GM12878 (cell line): ENCODE measurements at regions not wholly inside any gene's neighbourhood (a gene's known extent, or its start where the extent isn't known, plus 50 kb on each side); places are given as distances from the start of the nearest gene placed in this dataset.

Source experiments
- ATAC-seq: fragments of 200-7000 bp; cut with Tn5 transposase; 3 replicates; pipeline ENCODE4 v1.9.1; 2020; ENCODE audit warnings: mild to moderate bottlenecking, moderate library complexity
- BruUV-seq: library from RNA; stranded (reverse); fragments of 400-500 nt; replicated peaks from 2 replicates; lab custom pipeline; 2021; lab: Mats Ljungman, UMichigan
- CTCF ChIA-PET: fragments of 300-600 bp; sonication (Branson Sonifier 250); formaldehyde crosslinking; extraction: SDS; loops from one replicate; lab custom pipeline; 2021; ENCODE audit warnings: inconsistent platforms; lab: Yijun Ruan, JAX
- POLR2A ChIA-PET: fragments of 350-600 bp; formaldehyde crosslinking; extraction: SDS; loops from one replicate; lab custom pipeline; 2021; ENCODE audit warnings: inconsistent platforms; lab: Charles Lee
- RAD21 ChIA-PET: fragments of 300-600 bp; sonication (Branson Sonifier 250); formaldehyde crosslinking; loops from one replicate; lab custom pipeline; 2023; ENCODE audit warnings: antibody characterized with exemption; ENCODE audit not compliant: unreplicated experiment; lab: Charles Lee
- SMC1A ChIA-PET: fragments of 300-600 bp; sonication (Branson Sonifier 250); formaldehyde crosslinking; loops from one replicate; lab custom pipeline; 2023; ENCODE audit not compliant: unreplicated experiment, uncharacterized antibody; lab: Charles Lee
- DNase-seq: peaks from one replicate; pipeline ENCODE4 v3.0.0-alpha.2; 2011; ENCODE audit warnings: low read depth, low spot score
- FAIRE-seq: peaks from 3 replicates; lab custom pipeline; 2011; peaks lifted over from hg19 to GRCh38; lab: Jason Lieb, UNC
- H2AFZ ChIP-seq: 2 replicates; pipeline ENCODE4 v1.6.0; 2011; ENCODE audit warnings: low read depth, low read length, control low read depth; ENCODE audit not compliant: control insufficient read depth
- H3K27ac ChIP-seq: 2 replicates; pipeline ENCODE4 v1.5.1; 2011; ENCODE audit warnings: control low read depth; ENCODE audit not compliant: control insufficient read depth, insufficient read depth
- H3K27me3 ChIP-seq, 2 experiments: replicated peaks in 1 of 2; 2 replicates each; pipeline versions ENCODE4 v1.6.0 to v1.6.1; 2011; ENCODE audit warnings: low read length in 1 of 2; ENCODE audit not compliant: control insufficient read depth in 2 of 2, insufficient read depth in 2 of 2
- H3K36me3 ChIP-seq, 2 experiments: 2 replicates each; pipeline ENCODE4 v1.5.1; 2011; ENCODE audit warnings: low read length in 1 of 2; ENCODE audit not compliant: control insufficient read depth in 2 of 2, insufficient read depth in 2 of 2
- H3K4me1 ChIP-seq: 2 replicates; pipeline ENCODE4 v1.6.1; 2011; ENCODE audit warnings: mild to moderate bottlenecking, low read length, moderate library complexity, mixed read lengths; ENCODE audit not compliant: control insufficient read depth, insufficient read depth
- H3K4me2 ChIP-seq: 2 replicates; pipeline ENCODE4 v1.6.0; 2011; ENCODE audit warnings: control low read depth; ENCODE audit not compliant: control insufficient read depth, insufficient read depth
- H3K4me3 ChIP-seq: fragments of 200-600 bp; sonication (generic); 2 replicates; pipeline ENCODE4 v1.5.1; 2016
- H3K79me2 ChIP-seq: 2 replicates; pipeline ENCODE4 v1.6.0; 2011; ENCODE audit warnings: low read length; ENCODE audit not compliant: control insufficient read depth, insufficient read depth
- H3K9ac ChIP-seq: 2 replicates; pipeline ENCODE4 v1.8.0; 2011; ENCODE audit warnings: low read length, control low read depth, mixed read lengths; ENCODE audit not compliant: control insufficient read depth, insufficient read depth
- H3K9me3 ChIP-seq: replicated peaks from 3 replicates; pipeline ENCODE4 v1.5.1; 2011; ENCODE audit warnings: mild to moderate bottlenecking, low read length; ENCODE audit not compliant: control insufficient read depth, insufficient read depth
- H4K20me1 ChIP-seq: 2 replicates; pipeline ENCODE4 v1.6.0; 2011; ENCODE audit not compliant: control insufficient read depth, insufficient read depth
- BHLHE40 ChIP-seq, 2 experiments: fragments of 450-650 bp in 1 of 2; IDR thresholded peaks; 2 replicates each; pipeline ENCODE4 v1.6.1; 2011 to 2017; ENCODE audit warnings: low read depth in 2 of 2, borderline replicate concordance in 1 of 2, improper control_type of control experiment in 1 of 2, low read length in 1 of 2, mild to moderate bottlenecking in 1 of 2
- CBFB ChIP-seq: IDR thresholded peaks from 2 replicates; pipeline ENCODE4 v1.6.1; 2016; ENCODE audit warnings: antibody characterized with exemption, low read depth
- CHD4 ChIP-seq: fragments of 200-600 bp; sonication (generic); IDR thresholded peaks from 2 replicates; pipeline ENCODE4 v1.6.1; 2016; ENCODE audit warnings: mild to moderate bottlenecking
- CREB1 ChIP-seq: IDR thresholded peaks from 2 replicates; pipeline ENCODE4 v1.6.1; 2012; ENCODE audit warnings: low read depth, mild to moderate bottlenecking, inconsistent platforms
- DPF2 ChIP-seq: fragments of 450-650 bp; IDR thresholded peaks from 2 replicates; pipeline ENCODE4 v1.6.1; 2017; ENCODE audit warnings: mild to moderate bottlenecking
- FOS ChIP-seq: IDR thresholded peaks from 3 replicates; pipeline ENCODE4 v1.6.1; 2011; ENCODE audit warnings: borderline replicate concordance; ENCODE audit not compliant: insufficient read length; ENCODE audit errors: extremely low read depth
- IKZF2 ChIP-seq, 2 experiments: fragments of 450-650 bp; IDR thresholded peaks; 2 replicates each; pipeline ENCODE4 v1.6.1; 2017; ENCODE audit warnings: mild to moderate bottlenecking in 2 of 2, moderate library complexity in 2 of 2
- MYB ChIP-seq: fragments of 150-350 bp; IDR thresholded peaks from 2 replicates; pipeline ENCODE4 v1.6.1; 2014; ENCODE audit warnings: mild to moderate bottlenecking, low read depth, low read length, borderline replicate concordance
- NBN ChIP-seq: fragments of 450-650 bp; IDR thresholded peaks from 2 replicates; pipeline ENCODE4 v1.6.1; 2016
- NR2F1 ChIP-seq: fragments of 450-650 bp; conservative IDR thresholded peaks from 2 replicates; pipeline ENCODE4 v1.6.1; 2017; ENCODE audit warnings: mild to moderate bottlenecking
- PAX5 ChIP-seq: IDR thresholded peaks from 2 replicates; pipeline ENCODE4 v1.6.1; 2011; ENCODE audit warnings: low read depth, low read length, borderline replicate concordance
- PAX8 ChIP-seq: fragments of 450-650 bp; IDR thresholded peaks from 2 replicates; pipeline ENCODE4 v1.6.1; 2017; ENCODE audit warnings: mild to moderate bottlenecking, moderate library complexity
- POLR2AphosphoS5 ChIP-seq: IDR thresholded peaks from 2 replicates; pipeline ENCODE4 v1.6.1; 2011; ENCODE audit warnings: mild to moderate bottlenecking, low read length, inconsistent platforms
- RBBP5 ChIP-seq: fragments of 200-600 bp; sonication (generic); conservative IDR thresholded peaks from 2 replicates; pipeline ENCODE4 v1.6.1; 2016
- SRF ChIP-seq, 2 experiments: IDR thresholded peaks; 2 replicates each; pipeline ENCODE4 v1.6.1; 2011; ENCODE audit warnings: low read depth in 2 of 2, low read length in 2 of 2, mild to moderate bottlenecking in 1 of 2, moderate library complexity in 1 of 2
- WGBS: methylation state at CpG from one replicate; pipeline ENCODE4 v1.1.6; 2016; ENCODE audit warnings: low lambda C conversion rate; ENCODE audit not compliant: insufficient replicate concordance, insufficient coverage; ENCODE audit errors: missing lambda C conversion rate; 5-methylcytosine and 5-hydroxymethylcytosine counted together
- in situ Hi-C: fragments of 300-500 bp; cut with MboI; formaldehyde crosslinking; loops from 9 replicates; pipeline ENCODE4 v1.14.3; 2018; ENCODE audit warnings: mixed read lengths
- intact Hi-C: fragments of 100-400 bp; cut with micrococcal nuclease; formaldehyde crosslinking; loops from one replicate; pipeline ENCODE4 v1.14.2; 2022; ENCODE audit not compliant: unreplicated experiment
- TF ChIP-seq, protein P1 (sequence below): fragments of 450-650 bp; IDR thresholded peaks from 2 replicates; pipeline ENCODE4 v1.6.1; 2016; ENCODE audit warnings: mild to moderate bottlenecking, moderate library complexity, borderline replicate concordance
- TF ChIP-seq, protein P2 (sequence below): fragments of 450-650 bp; IDR thresholded peaks from 2 replicates; pipeline ENCODE4 v1.6.1; 2014; ENCODE audit warnings: mild to moderate bottlenecking

DNA sequence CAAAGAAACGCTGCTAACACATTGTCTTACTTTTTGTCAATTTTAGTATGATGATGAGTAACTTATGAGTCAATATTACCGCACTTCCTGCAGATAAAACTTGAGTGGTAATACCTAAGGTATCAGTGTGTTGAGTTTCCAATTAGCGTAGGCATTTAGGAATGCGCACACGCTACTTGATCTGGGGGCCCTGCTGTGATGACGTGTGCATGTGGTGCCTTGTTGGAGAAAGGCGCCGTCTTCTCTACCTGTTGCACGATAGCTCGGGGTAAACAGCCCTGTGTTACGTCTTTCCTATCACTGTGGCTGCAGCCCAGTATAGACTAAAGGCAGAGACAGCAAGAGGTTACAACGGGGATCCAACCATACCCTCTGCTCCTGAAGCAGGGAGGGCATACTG lies 476.8 kb upstream of the ADARB2 start:
- TF ChIP-seq PAX8 (no peak), CHD4 (no peak), POLR2AphosphoS5 (no peak), FOS (no peak), BHLHE40 (IDR thresholded peaks at IDR 0.05; ENCODE audit: borderline replicate concordance in 1 of 2, low read depth in 2 of 2, low read length in 1 of 2) (no peak), PAX5 (no peak), CREB1 (no peak), NBN (no peak), RBBP5 (no peak), MYB (no peak), NR2F1 (no peak), IKZF2 (IDR thresholded peaks at IDR 0.05) (no peak), SRF (IDR thresholded peaks at IDR 0.05; ENCODE audit: low read depth in 2 of 2, low read length in 2 of 2) (no peak), DPF2 (no peak), CBFB (no peak)
- TF ChIP-seq, protein P1, sequence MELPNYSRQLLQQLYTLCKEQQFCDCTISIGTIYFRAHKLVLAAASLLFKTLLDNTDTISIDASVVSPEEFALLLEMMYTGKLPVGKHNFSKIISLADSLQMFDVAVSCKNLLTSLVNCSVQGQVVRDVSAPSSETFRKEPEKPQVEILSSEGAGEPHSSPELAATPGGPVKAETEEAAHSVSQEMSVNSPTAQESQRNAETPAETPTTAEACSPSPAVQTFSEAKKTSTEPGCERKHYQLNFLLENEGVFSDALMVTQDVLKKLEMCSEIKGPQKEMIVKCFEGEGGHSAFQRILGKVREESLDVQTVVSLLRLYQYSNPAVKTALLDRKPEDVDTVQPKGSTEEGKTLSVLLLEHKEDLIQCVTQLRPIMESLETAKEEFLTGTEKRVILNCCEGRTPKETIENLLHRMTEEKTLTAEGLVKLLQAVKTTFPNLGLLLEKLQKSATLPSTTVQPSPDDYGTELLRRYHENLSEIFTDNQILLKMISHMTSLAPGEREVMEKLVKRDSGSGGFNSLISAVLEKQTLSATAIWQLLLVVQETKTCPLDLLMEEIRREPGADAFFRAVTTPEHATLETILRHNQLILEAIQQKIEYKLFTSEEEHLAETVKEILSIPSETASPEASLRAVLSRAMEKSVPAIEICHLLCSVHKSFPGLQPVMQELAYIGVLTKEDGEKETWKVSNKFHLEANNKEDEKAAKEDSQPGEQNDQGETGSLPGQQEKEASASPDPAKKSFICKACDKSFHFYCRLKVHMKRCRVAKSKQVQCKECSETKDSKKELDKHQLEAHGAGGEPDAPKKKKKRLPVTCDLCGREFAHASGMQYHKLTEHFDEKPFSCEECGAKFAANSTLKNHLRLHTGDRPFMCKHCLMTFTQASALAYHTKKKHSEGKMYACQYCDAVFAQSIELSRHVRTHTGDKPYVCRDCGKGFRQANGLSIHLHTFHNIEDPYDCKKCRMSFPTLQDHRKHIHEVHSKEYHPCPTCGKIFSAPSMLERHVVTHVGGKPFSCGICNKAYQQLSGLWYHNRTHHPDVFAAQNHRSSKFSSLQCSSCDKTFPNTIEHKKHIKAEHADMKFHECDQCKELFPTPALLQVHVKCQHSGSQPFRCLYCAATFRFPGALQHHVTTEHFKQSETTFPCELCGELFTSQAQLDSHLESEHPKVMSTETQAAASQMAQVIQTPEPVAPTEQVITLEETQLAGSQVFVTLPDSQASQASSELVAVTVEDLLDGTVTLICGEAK, result no peak
- TF ChIP-seq, protein P2, sequence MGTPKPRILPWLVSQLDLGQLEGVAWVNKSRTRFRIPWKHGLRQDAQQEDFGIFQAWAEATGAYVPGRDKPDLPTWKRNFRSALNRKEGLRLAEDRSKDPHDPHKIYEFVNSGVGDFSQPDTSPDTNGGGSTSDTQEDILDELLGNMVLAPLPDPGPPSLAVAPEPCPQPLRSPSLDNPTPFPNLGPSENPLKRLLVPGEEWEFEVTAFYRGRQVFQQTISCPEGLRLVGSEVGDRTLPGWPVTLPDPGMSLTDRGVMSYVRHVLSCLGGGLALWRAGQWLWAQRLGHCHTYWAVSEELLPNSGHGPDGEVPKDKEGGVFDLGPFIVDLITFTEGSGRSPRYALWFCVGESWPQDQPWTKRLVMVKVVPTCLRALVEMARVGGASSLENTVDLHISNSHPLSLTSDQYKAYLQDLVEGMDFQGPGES, result no peak
- in situ Hi-C loops (no loop called here), intact Hi-C loops (no loop called here)
- H3K9ac ChIP-seq, result no peak overlapping the region
- H3K9me3 ChIP-seq, result no peaks in the 10 kb centered on the region
- no peaks in the 10 kb centered on the region; a peak in 2 of 4 replicates for H3K27me3 ChIP-seq
- H3K36me3 ChIP-seq, result no peaks in the 10 kb centered on the region
- ATAC-seq (no peak), DNase-seq (no peak), FAIRE-seq (no peak)
- ChIA-PET RAD21 (interaction anchor here (0.6 kb wide), 1 partner anchor 180 kb away, joined by 3 read pairs; no protein-coding TSS in a partner anchor), POLR2A (no interaction called here), SMC1A (no interaction called here), CTCF (no interaction called here)
- no peak overlapping the region for H3K27ac ChIP-seq
- H3K4me3 ChIP-seq, result no peak overlapping the region
- H4K20me1 ChIP-seq, result no peaks in the 10 kb centered on the region
- H3K4me1 ChIP-seq, result no peaks in the 10 kb centered on the region
- no peak overlapping the region for H3K4me2 ChIP-seq
- 43% methylated on average over 12 of the region's 12 CpGs for WGBS
- H2AFZ ChIP-seq, result no peak overlapping the region
- BruUV-seq, result no TSS peak
- H3K79me2 ChIP-seq, result no peaks in the 10 kb centered on the region
